HG03469 (cell line): ENCODE measurements at regions not wholly inside any gene's neighbourhood (a gene's known extent, or its start where the extent isn't known, plus 50 kb on each side); places are given as distances from the start of the nearest gene placed in this dataset.
"Not testable (repeated sequence)": the region's sequence is repeated elsewhere in the genome, so short reads cannot be mapped to it uniquely, and the experiment has no call there.

Source experiments
- ATAC-seq: cut with Tn5 transposase; IDR thresholded peaks from one replicate; pipeline ENCODE4 v1.9.1; 2021; ENCODE audit warnings: mild to moderate bottlenecking, moderate library complexity, moderate number of reproducible peaks; ENCODE audit not compliant: unreplicated experiment

DNA sequence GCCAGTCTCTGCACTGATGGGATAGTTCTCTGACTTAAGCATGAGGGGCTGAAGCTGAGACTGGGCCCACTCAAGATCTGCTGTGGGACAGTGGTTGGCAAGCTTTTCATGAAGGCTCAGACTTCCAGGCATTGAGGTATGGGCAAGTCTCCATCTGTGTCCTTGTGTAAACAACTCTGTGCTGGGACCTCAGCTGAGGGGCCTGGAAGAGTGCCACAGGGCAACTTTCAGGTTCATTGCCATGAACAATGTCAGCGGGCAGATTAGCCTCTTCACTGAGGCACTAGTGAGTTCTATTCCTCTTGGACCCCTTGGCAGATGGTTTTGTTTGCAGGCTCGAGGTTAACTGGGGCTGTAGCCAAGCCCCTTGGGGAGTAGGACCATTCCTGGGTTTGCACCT lies 127.1 kb downstream of the MRPS30 start:
- ATAC-seq: no peak

- ATAC-seq: no peak
Measured at GRCh38 chr5:44942524-44943001, 133.8 kb downstream of the MRPS30 start.

DNA sequence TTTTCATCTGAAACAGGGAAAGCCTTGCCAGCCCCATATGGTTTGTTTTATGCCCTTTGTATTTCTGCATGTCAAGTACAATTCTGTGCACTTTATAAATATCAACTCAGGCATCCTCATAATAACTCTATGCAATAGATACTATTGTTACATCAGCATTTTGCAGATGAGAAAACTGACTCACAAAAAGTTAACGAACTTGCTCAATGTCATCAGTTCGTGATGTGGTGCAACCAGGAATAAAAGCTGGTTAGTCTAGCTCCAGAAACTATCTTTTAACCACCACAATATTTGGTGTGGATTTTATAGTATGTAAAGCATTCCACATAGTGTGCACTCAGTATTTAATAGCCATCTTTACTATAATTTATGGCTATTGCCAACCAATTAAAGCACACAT lies 134.9 kb downstream of the MRPS30 start:
- ATAC-seq: no peak

GRCh38 chr5:44945743-44946142 lies 137.0 kb downstream of the MRPS30 start:
- ATAC-seq: no peak

DNA sequence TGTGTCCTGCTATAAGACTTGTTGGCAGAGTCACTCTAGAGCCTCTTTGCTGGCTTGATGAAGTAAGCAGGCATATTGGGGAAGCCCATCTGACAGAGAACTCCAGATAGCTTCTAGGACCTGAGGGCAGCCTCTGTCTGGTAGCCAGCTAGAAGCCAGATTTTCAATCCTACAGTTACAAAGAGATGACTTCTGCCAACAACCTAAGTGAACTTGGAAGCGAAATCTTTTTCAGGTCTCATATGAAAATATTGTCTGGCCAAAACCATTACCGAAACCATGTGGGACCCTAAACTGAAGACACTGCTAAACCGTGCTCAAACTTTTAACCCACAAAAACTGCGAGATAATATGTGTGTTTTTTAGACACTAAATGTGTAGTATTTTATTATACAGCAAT lies 140.9 kb downstream of the MRPS30 start:
- no peak for ATAC-seq

- no peak for ATAC-seq
Measured at GRCh38 chr5:44951371-44951770, 142.6 kb downstream of the MRPS30 start.

- ATAC-seq: peak; percentile 78
Measured at GRCh38 chr5:44952376-44952775, 143.6 kb downstream of the MRPS30 start.

GRCh38 chr5:44953078-44953477 lies 144.3 kb downstream of the MRPS30 start:
- no peak for ATAC-seq

GRCh38 chr5:44958943-44959454 lies 150.3 kb downstream of the MRPS30 start:
- not testable (repeated sequence) for ATAC-seq

- no peak for ATAC-seq
Measured at GRCh38 chr5:44969825-44970224, 161.1 kb downstream of the MRPS30 start.

GRCh38 chr5:44970963-44971362 lies 162.2 kb downstream of the MRPS30 start:
- ATAC-seq: not testable (repeated sequence)

DNA sequence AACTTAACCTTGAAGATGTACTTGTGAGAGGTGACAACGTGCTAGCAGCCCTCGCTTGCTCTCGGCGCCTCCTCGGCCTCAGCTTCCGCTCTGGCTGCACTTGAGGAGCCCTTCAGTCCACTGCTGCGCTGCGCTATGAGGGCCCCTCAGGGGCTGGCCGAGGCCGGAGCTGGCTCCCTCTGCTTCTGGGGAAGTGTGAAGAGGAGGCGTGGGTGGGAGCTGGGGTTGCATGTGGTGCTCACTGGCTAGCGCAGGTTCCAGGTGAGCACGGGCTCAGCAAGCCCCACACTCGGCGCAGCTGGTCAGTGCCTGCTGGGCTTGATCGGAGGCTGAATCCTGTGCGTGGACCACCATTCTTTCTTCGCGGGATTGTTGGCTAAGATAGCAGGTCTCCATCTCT lies 166.1 kb downstream of the MRPS30 start:
- no peak for ATAC-seq

- ATAC-seq: no peak
Measured at GRCh38 chr5:44981708-44982107, 173.0 kb downstream of the MRPS30 start.

GRCh38 chr5:44983006-44983405 lies 174.3 kb downstream of the MRPS30 start:
- no peak for ATAC-seq

- ATAC-seq: no peak
Measured at GRCh38 chr5:44987026-44987425, 178.3 kb downstream of the MRPS30 start.

GRCh38 chr5:44991693-44992092 lies 182.9 kb downstream of the MRPS30 start:
- ATAC-seq: no peak

DNA sequence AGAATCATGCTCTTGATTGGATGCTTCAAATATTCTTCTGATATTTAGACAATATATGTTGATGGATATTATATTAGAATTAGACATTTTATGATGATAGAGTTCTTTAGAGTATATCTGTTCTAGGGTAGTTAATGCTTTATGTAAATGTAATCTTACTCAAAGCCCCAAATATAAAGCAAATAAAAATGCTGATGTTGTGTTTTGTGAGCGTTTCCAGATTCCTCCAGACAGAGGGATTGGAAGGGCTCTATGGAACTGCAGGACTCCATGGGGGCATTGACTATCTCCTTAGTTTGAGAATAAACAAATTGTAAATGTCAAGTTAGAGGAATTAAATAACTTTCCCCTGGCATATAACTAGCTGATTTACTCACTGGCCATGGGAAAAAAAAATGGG lies 184.5 kb downstream of the MRPS30 start:
- no peak for ATAC-seq

- no peak for ATAC-seq
Measured at GRCh38 chr5:44997506-44997905, 188.8 kb downstream of the MRPS30 start.

- ATAC-seq: not testable (repeated sequence)
Measured at GRCh38 chr5:45007102-45007501, 198.4 kb downstream of the MRPS30 start.

GRCh38 chr5:45017568-45017967 lies 208.8 kb downstream of the MRPS30 start:
- no peak for ATAC-seq

DNA sequence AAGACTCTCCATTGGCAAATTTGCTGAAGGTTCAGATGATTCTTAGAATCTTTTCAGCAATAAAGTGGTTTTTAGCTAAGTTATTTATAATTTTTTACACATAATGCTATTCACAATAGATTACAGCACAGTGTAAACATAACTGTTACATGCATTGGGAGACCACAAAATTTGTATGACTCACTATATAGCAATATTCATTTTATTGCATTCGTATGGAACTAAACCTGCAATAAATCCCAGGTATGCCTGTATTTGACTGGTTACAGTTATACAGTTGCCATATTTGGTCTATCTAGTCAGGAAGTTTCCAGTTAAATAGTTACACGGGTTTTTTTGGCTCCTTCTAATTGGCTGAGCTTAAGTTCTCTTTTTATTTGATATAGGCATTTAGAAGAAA lies 220.8 kb downstream of the MRPS30 start:
- ATAC-seq: no peak

GRCh38 chr5:45035991-45036390 lies 227.2 kb downstream of the MRPS30 start:
- ATAC-seq: no peak

GRCh38 chr5:45037927-45038326 lies 229.2 kb downstream of the MRPS30 start:
- ATAC-seq: no peak
